ENCODE measurements at regions not wholly inside any gene's neighbourhood (a gene's known extent, or its start where the extent isn't known, plus 50 kb on each side); places are given as distances from the start of the nearest gene placed in this dataset.

DNA sequence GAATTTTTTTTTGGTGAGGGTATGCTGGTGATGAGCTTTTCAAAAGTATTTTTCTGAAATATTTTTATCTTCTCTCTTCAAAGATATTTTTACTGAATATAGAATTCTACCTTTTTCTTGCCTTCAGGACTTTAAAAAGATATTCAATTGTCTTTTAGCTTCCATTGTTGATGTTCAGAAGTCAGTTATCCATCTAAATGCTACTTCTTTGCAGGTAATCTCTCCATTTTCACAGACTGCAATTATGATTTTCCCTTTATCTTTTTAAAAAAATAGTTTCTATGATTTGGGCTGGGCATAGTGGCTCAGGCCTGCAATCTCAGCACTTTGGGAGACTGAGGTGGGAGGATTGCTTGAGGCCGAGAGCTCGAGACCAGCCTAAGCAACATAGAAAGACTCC is 222.4 kb downstream of the IL20RB start:
- TF ChIP-seq, protein P1, sequence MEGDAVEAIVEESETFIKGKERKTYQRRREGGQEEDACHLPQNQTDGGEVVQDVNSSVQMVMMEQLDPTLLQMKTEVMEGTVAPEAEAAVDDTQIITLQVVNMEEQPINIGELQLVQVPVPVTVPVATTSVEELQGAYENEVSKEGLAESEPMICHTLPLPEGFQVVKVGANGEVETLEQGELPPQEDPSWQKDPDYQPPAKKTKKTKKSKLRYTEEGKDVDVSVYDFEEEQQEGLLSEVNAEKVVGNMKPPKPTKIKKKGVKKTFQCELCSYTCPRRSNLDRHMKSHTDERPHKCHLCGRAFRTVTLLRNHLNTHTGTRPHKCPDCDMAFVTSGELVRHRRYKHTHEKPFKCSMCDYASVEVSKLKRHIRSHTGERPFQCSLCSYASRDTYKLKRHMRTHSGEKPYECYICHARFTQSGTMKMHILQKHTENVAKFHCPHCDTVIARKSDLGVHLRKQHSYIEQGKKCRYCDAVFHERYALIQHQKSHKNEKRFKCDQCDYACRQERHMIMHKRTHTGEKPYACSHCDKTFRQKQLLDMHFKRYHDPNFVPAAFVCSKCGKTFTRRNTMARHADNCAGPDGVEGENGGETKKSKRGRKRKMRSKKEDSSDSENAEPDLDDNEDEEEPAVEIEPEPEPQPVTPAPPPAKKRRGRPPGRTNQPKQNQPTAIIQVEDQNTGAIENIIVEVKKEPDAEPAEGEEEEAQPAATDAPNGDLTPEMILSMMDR (IDR thresholded peaks at IDR 0.05; ENCODE audit: low read length): no peak
- no peak for TF ChIP-seq EZH2 (IDR thresholded peaks at IDR 0.05; ENCODE audit: borderline replicate concordance, low read length)

Measured in OCI-LY1 (cell line).